ENCODE measurements at regions not wholly inside any gene's neighbourhood (a gene's known extent, or its start where the extent isn't known, plus 50 kb on each side); places are given as distances from the start of the nearest gene placed in this dataset.

DNA sequence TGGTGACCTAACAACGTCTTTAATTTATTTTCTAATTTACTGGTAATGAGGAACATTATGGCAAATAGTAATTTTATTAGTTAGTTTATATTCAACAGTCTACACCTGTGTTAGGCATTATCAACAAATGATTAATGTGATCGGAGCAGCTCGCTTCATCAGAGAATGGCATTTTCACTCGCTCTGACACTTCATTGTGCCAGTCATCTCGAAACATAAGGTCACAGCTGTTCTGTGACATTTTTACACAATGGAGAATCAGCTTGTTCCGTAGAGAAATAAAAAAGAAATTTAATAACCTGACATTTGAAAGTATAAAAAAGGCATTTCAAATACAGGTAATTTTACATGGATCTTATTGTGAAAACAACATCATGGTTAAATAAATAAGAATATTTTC is 858.4 kb downstream of the SLITRK6 start:
- TF ChIP-seq, protein P1, sequence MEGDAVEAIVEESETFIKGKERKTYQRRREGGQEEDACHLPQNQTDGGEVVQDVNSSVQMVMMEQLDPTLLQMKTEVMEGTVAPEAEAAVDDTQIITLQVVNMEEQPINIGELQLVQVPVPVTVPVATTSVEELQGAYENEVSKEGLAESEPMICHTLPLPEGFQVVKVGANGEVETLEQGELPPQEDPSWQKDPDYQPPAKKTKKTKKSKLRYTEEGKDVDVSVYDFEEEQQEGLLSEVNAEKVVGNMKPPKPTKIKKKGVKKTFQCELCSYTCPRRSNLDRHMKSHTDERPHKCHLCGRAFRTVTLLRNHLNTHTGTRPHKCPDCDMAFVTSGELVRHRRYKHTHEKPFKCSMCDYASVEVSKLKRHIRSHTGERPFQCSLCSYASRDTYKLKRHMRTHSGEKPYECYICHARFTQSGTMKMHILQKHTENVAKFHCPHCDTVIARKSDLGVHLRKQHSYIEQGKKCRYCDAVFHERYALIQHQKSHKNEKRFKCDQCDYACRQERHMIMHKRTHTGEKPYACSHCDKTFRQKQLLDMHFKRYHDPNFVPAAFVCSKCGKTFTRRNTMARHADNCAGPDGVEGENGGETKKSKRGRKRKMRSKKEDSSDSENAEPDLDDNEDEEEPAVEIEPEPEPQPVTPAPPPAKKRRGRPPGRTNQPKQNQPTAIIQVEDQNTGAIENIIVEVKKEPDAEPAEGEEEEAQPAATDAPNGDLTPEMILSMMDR (conservative IDR thresholded peaks at IDR 0.05; ENCODE audit: low read depth in 2 of 2): no peak
- TF ChIP-seq POLR2AphosphoS5 (IDR thresholded peaks at IDR 0.05; ENCODE audit: low read depth): no peak
- TF ChIP-seq CREB1 (CRISPR knock-in tag; IDR thresholded peaks at IDR 0.05; ENCODE audit: low read depth): no peak
- TF ChIP-seq JUNB (IDR thresholded peaks at IDR 0.05; ENCODE audit: unreplicated experiment): no peak
- TF ChIP-seq EZH2phosphoT487 (IDR thresholded peaks at IDR 0.05; ENCODE audit: unreplicated experiment): no peak
- TF ChIP-seq STAT1 (IDR thresholded peaks at IDR 0.05; ENCODE audit: unreplicated experiment): no peak
- TF ChIP-seq, protein P2, sequence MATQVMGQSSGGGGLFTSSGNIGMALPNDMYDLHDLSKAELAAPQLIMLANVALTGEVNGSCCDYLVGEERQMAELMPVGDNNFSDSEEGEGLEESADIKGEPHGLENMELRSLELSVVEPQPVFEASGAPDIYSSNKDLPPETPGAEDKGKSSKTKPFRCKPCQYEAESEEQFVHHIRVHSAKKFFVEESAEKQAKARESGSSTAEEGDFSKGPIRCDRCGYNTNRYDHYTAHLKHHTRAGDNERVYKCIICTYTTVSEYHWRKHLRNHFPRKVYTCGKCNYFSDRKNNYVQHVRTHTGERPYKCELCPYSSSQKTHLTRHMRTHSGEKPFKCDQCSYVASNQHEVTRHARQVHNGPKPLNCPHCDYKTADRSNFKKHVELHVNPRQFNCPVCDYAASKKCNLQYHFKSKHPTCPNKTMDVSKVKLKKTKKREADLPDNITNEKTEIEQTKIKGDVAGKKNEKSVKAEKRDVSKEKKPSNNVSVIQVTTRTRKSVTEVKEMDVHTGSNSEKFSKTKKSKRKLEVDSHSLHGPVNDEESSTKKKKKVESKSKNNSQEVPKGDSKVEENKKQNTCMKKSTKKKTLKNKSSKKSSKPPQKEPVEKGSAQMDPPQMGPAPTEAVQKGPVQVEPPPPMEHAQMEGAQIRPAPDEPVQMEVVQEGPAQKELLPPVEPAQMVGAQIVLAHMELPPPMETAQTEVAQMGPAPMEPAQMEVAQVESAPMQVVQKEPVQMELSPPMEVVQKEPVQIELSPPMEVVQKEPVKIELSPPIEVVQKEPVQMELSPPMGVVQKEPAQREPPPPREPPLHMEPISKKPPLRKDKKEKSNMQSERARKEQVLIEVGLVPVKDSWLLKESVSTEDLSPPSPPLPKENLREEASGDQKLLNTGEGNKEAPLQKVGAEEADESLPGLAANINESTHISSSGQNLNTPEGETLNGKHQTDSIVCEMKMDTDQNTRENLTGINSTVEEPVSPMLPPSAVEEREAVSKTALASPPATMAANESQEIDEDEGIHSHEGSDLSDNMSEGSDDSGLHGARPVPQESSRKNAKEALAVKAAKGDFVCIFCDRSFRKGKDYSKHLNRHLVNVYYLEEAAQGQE (IDR thresholded peaks at IDR 0.05; ENCODE audit: unreplicated experiment): no peak
- no peak for TF ChIP-seq EZH2 (IDR thresholded peaks at IDR 0.05; ENCODE audit: low read depth, unreplicated experiment)
- no peak for TF ChIP-seq NANOG (IDR thresholded peaks at IDR 0.05; ENCODE audit: borderline replicate concordance)
- TF ChIP-seq ZNF114 (CRISPR knock-in tag; IDR thresholded peaks at IDR 0.05): no peak
- TF ChIP-seq ZNF331 (CRISPR knock-in tag; IDR thresholded peaks at IDR 0.05; ENCODE audit: low read depth): no peak
- TF ChIP-seq, protein P3, sequence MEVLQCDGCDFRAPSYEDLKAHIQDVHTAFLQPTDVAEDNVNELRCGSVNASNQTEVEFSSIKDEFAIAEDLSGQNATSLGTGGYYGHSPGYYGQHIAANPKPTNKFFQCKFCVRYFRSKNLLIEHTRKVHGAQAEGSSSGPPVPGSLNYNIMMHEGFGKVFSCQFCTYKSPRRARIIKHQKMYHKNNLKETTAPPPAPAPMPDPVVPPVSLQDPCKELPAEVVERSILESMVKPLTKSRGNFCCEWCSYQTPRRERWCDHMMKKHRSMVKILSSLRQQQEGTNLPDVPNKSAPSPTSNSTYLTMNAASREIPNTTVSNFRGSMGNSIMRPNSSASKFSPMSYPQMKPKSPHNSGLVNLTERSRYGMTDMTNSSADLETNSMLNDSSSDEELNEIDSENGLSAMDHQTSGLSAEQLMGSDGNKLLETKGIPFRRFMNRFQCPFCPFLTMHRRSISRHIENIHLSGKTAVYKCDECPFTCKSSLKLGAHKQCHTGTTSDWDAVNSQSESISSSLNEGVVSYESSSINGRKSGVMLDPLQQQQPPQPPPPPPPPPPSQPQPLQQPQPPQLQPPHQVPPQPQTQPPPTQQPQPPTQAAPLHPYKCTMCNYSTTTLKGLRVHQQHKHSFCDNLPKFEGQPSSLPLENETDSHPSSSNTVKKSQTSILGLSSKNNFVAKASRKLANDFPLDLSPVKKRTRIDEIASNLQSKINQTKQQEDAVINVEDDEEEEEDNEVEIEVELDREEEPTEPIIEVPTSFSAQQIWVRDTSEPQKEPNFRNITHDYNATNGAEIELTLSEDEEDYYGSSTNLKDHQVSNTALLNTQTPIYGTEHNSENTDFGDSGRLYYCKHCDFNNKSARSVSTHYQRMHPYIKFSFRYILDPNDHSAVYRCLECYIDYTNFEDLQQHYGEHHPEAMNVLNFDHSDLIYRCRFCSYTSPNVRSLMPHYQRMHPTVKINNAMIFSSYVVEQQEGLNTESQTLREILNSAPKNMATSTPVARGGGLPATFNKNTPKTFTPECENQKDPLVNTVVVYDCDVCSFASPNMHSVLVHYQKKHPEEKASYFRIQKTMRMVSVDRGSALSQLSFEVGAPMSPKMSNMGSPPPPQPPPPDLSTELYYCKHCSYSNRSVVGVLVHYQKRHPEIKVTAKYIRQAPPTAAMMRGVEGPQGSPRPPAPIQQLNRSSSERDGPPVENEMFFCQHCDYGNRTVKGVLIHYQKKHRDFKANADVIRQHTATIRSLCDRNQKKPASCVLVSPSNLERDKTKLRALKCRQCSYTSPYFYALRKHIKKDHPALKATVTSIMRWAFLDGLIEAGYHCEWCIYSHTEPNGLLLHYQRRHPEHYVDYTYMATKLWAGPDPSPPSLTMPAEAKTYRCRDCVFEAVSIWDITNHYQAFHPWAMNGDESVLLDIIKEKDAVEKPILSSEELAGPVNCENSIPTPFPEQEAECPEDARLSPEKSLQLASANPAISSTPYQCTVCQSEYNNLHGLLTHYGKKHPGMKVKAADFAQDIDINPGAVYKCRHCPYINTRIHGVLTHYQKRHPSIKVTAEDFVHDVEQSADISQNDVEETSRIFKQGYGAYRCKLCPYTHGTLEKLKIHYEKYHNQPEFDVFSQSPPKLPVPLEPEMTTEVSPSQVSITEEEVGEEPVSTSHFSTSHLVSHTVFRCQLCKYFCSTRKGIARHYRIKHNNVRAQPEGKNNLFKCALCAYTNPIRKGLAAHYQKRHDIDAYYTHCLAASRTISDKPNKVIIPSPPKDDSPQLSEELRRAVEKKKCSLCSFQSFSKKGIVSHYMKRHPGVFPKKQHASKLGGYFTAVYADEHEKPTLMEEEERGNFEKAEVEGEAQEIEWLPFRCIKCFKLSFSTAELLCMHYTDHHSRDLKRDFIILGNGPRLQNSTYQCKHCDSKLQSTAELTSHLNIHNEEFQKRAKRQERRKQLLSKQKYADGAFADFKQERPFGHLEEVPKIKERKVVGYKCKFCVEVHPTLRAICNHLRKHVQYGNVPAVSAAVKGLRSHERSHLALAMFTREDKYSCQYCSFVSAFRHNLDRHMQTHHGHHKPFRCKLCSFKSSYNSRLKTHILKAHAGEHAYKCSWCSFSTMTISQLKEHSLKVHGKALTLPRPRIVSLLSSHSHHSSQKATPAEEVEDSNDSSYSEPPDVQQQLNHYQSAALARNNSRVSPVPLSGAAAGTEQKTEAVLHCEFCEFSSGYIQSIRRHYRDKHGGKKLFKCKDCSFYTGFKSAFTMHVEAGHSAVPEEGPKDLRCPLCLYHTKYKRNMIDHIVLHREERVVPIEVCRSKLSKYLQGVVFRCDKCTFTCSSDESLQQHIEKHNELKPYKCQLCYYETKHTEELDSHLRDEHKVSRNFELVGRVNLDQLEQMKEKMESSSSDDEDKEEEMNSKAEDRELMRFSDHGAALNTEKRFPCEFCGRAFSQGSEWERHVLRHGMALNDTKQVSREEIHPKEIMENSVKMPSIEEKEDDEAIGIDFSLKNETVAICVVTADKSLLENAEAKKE (CRISPR knock-in tag; IDR thresholded peaks at IDR 0.05): no peak
